GM21515 (cell line): ENCODE measurements at regions not wholly inside any gene's neighbourhood (a gene's known extent, or its start where the extent isn't known, plus 50 kb on each side); places are given as distances from the start of the nearest gene placed in this dataset.
"Not testable (repeated sequence)": the region's sequence is repeated elsewhere in the genome, so short reads cannot be mapped to it uniquely, and the experiment has no call there.

Experiments used
- ATAC-seq: cut with Tn5 transposase; IDR thresholded peaks from one replicate; pipeline ENCODE4 v1.9.1; 2021; ENCODE audit not compliant: unreplicated experiment

DNA sequence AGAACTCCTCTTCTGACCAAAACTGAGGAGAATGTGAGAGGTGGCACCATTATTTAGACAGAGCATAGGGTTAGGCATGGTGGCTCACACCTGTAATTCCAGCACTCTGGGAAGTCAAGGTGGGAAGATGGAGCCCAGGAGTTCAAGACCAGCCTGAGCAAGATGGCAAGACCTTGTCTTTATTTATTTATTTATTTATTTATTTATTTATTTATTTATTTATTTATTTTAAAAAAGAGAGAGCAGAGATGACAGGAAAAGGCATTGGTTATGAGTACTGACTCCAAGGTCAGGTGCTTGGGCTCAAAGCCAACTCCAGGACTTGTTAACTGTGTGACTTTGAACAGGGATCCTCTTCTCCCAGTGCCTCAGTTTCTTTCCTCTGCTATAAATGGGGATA is 217.7 kb downstream of the MEX3B start:
- no peak for ATAC-seq

DNA sequence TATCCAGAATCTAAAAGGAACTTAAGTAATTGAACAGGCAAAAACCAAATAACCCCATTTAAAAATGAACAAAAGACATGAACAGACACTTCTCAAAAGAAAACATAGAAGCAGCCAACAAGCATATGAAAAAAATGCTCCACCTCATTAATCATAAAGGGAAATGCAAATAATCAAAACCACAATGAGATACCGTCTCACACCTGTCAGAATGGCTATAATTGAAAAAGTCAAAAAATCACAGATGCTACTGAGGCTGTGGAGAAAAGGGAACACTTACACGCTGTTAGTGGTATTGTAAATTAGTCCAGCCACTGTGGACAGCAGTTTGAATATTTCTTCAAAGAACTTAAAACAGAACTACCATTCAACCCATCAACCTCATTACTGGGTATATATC is 220.7 kb downstream of the MEX3B start:
- ATAC-seq = no peak

DNA sequence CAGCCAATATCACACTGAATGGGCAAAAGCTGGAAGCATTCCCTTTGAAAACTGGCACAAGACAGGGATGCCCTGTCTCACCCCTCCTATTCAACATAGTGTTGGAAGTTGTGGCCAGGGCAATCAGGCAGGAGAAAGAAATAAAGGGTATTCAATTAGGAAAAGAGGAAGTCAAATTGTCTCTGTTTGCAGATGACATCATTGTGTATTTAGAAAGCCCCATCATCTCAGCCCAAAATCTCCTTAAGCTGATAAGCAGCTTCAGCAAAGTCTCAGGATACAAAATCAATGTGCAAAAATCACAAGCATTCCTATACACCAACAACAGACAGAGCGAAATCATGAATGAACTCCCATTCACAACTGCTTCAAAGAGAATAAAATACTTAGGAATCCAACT is 223.2 kb downstream of the MEX3B start:
- not testable (repeated sequence) for ATAC-seq

DNA sequence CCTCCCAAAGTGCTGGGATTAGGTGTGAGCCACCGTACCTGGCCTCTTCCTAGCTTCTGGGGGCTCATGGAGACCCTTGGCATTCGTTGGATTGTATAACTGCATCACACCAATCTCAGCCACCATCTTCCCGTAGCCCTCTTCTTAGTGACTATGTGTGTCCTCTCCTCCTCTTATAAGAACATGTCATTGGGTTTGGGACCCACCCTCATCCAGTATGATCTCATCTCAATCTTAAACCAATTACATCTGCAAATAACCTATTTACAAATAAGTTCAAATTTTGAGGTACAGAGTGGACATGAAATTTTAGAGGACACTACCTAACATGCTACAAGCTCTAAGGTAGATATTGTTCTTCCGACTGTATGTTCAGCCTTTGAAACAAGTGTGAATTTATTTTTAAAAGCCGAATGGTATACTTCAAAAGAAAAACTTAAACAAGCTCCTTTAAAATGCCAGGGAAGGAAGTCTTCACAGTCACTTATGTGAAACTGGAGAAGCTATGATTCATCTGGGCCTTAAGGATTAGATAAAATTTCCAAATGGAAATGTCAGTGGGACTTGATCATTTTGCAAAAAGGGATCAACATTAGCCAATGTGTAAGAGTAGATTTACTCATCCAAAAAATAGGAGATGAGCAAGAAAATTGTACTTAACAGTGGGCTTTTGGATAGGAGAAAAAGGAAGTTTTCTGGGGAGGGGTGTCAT is 225.7 kb downstream of the MEX3B start:
- no peak for ATAC-seq

DNA sequence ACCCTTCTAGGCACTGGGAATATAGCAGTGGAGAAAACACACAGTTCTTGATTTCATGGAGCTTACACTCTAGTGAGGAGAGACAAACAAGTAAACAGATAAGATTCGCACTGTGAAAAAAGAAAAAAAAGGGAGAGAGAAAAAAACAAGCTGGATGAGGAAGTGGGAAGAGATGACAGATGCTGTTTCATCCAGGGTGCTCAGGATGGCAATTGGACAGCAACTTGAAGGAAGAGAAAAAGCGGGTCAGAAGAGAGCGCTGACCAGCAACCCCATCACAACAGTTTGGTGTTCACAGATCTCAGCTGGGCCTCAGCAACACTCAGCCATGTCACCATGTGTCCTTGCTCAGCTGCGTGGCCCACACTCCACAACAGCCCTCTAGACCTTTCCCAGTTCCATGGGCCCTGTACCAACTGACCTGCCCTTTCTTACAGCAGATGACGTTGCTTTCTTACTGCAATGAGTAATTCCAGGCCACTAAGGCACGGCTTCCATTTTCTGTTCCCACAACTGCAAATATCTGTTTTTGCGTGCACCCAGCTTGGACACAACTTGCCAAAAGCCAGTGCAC is 230.8 kb downstream of the MEX3B start:
- no peak for ATAC-seq

DNA sequence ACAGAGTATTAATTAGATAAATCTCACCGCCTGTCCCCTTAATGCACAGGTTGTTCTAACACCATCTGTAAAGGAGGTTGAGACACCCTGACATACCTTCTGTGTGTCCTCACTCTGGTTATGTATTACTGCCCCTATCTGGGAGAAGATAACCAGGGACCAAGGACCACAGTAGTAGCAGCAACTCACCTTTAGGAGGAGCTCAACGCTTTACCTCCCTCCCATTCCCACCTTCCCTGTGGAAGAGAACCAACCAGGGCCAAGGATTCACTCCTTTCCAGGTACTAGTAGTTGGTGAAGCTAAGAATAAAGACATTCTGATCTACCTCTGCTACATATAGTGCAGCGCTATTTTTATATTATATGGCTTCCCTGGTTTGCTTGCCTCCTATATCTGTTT is 232.6 kb downstream of the MEX3B start:
- ATAC-seq = no peak

DNA sequence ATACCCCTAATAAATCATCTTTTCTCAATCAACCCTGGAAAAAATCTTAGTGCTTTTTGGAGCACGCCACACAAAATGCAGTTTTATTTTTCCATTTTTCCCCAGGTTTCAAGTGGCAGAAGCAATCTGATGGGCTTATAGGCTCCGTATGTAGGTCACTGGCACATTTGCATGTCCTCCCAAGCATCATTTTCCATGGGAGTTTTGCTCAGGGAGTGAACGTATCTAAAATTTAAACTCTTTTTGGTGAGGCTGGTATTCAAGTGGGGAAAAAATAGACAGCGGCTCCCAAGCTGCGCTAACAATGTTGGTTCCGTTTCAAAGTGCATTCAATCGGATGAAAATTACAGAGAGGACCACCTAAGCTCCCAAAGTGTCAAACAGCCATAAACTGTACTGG is 233.4 kb downstream of the MEX3B start:
- no peak for ATAC-seq

DNA sequence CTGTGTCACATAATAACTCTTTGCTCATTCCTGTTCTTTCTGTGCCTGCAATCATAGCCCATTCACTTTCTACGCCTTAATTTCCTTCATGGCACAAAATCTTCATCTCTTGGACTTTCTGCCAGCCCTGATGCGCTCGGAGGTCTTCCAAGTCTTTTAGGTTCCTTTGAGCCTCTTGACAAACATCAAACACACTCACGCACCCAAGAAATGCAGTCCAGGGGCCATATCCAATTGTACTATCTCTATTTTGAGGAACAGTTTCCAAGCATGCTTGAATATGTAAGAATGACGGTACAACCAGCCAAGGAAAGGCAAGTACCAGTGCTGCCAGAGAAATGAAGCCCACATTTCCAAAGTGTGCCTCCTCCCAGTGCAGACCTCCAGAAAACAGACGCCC is 234.1 kb downstream of the MEX3B start:
- ATAC-seq = no peak

DNA sequence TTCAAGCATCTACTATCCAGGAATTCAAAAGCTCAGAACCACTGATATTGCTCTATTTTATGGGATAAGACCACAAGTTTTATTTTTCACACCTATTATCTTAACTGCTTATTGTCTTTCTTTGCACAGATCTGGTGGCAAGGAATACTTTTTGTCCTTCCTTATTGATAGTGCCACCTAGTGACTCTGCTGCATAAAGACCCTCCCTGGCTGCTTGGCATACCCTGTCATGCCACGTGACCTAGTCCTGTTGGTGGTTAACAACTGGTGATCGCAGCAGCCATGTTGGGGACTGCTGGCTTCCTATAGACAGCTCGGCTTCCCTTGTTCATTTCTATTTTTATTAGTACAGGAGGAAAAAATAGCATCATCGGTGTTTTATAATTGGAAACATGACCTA is 236.3 kb downstream of the MEX3B start:
- ATAC-seq = no peak

DNA sequence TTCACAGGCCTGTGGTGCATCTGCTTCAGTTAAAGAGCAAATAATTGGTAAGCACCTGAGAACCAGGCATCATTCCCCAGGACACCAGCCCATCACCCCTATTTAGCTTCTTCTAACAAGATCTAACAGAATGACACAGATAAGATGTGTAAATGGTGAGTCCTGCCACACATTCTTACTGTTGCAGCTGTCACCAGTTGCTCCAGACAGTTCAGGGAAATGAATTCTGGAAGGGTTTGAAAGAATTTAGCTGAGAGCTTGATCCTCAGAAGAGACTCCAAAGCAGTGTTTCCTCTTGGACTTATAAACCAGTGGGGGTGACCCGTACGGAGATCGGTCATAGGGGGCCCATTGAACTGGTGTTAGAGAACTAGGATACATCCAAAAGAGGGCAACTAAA is 238.0 kb downstream of the MEX3B start:
- no peak for ATAC-seq

DNA sequence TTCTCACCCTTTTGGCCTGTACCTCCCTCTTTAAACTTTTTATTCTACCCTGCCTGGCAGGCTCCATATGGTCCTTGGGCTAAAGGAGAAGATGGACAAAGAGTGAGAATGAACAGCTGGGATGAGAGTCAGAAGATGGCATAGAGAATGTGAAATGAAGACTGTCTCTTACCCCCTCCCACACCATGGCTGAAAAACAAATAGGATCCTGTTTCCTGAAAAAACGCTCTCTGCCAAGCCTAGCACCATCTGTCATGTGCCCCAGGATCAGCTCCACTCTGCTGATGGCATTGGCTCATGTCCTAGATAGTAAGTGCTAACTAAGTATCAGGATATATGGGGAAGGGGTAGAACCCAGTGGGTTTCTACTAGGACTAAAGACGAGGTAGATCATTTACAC is 238.6 kb downstream of the MEX3B start:
- no peak for ATAC-seq

DNA sequence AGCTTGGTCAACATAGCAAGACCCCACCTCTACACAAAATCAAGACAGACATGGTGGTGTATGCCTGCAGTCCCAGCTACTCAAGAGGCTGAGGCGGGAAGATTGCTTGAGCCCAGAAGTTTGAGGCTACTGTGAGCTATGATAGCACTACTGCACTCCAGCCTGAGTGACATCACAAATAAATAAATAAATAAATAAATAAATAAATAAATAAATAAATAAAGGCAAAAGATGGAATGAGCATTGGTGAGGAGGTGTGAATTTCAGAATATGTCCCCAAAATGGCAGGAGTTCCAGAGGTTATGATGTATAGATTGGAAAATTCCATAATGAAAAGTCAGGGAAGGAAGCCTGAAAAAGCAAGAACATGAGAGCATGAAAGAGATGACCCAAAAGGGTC is 249.9 kb downstream of the MEX3B start:
- no peak for ATAC-seq

DNA sequence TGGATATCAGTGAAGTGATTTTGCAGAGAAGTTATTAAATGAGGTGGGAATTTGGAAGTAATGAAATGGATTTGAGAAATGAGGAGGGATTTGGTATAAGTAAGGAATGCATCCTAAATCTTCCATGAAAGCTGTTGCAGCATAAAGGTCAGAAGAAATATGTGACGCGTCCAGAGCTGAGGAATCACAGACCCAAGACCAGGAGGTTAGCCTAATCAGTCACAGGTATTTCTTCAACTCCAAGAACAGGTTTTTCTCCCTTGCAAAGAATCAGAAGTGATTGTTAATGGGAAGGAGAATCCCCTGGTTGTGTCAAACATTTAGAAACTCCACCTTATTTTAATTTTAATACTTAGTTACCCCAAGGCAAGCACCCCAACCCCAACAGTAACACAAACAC is 253.2 kb downstream of the MEX3B start:
- no peak for ATAC-seq

DNA sequence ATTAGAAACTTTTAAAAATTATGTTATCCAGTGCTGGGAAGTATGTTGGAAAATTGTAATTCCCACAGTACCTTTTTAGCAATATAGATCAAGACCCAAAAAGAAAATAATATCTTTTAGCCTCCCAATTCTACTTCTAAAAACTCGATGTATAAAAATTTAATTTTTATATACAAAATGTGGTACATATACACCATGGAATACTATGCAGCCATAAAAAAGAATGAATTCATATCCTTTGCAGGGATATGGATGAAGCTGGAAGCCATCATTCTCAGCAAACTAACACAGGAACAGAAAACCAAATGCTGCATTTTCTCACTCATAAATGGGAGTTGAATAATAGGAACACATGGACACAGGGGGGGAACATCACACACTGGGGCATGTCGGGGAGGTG is 254.5 kb downstream of the MEX3B start:
- ATAC-seq = not testable (repeated sequence)

DNA sequence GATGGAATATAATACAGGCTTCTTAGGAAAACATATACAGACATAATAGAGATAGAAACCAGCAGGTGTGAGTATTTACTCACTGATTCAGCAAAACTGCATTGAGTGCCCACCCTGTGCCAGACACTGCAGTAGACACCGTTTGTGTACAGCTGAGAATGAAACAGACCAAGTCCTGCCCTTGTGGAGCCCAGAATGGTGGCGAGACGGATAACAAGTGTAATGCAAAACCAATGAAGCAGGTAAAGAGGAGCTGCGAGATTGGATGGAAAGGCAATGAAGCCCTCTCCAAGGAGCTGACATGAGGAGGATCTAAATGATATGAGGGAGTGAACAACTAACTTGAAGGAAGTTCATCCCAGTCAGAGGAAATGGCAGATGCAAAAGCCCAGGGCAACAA is 256.4 kb downstream of the MEX3B start:
- no peak for ATAC-seq

DNA sequence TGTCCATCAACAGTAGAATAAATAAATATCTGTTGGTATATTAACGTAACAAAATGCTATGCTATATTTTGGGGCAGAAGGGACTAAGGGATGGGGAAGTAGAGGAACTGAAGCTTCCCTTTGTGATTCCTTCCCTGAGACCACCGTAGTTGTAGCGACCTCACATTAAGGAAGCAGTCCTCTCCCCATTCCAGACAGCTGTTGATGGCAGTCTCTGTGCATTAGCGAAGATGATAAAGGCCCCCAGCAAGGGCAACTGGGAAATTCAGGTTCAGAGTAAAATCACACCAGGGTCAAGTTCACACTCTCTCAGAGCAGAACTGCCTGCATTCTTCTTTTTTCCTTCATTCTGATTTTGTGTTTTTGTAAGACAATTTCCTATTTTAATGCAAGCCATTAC is 259.0 kb downstream of the MEX3B start:
- no peak for ATAC-seq

DNA sequence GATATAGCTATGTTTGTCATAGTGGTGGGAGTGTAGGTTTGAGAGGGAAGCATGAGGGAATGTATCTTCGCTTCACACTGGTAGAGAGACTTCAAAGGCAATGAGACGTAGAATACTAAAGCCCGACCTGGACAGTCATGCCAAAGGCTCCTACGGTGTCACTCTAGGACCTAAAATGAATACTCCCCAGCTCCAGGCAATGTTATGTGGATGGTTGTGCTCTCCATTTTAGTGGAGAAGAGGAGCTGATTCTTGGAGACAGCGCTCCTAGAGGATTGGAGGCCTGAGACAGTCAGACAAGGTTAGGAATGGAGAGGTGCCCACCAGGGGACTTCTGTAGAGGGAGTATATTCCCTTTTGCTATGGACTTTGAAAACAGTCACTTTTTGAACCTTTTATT is 260.1 kb downstream of the MEX3B start:
- no peak for ATAC-seq

DNA sequence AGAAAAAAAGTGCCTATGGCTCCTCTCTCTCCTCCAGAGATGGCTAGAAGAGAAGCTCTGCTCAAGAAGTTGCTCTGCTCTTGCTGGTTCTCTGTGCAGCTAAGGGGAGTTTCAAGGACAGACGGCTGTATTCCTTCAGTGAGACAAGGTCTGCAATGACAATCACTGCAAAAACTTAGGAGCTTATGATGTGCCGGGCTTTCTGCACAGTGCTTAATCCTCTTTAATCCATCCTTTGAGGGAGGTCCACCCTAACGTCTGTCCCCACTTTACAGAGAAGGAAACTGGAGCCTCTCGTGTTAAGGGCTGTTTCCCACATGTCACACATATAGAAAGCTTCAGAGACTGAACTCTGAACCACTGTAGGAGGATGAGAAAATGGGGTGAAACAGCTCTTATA is 260.6 kb downstream of the MEX3B start:
- ATAC-seq = no peak

DNA sequence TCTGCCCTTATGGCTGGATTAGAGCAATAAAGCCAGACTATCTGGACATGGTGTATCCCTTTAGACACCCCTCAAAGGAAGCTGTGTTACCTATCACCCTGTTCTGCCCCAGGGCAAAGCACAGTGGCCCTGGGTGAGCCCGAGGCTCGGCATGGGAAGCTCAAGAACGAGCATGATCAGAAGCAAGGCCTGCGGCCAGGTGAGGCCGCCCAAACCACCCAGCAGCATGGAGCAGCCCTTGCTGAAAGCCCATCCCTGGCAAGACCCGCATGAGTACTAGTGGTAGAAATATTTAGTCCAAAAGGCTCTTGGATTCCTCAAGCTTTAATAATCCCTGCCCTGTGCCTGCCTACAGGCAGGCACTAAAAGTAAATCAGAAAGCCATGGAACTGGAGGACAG is 261.1 kb downstream of the MEX3B start:
- no peak for ATAC-seq

DNA sequence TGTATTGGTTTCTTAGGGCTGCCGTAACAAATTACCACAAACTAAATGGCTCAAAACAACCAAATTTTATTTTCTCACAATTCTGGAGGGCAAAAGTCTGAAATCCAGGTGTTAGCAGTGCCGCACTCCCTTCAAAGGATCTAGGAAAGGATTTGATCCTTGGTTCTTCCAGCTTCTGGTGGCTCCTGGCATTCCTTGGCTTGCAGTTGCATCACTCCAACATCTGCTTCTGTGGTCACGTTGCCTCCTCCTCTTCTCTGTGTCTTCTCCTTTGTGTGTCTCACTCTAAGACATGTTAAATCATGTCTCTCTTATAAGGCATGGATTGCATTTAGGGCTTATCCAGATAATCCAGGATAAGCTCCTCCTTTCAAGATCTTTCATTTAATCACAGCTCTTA is 262.2 kb downstream of the MEX3B start:
- ATAC-seq = no peak

DNA sequence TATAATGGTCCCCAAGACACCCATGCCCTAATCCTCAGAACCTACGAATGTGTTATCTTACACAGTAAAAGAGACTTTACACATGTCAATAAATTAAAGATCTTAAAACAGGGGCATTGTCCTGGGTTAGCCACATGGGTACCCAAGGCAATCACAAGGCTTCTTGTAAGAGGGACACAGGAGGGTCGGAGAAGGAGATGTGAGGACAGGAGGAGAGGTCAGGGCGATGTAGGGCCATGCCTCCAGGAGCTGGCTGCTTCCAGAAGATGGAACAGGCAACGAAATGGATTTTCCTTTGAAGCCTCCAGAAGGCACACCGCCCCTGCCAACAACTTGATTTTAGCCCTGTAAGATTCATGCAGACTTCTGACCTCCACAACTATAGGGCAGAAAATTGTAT is 262.7 kb downstream of the MEX3B start:
- ATAC-seq = no peak

DNA sequence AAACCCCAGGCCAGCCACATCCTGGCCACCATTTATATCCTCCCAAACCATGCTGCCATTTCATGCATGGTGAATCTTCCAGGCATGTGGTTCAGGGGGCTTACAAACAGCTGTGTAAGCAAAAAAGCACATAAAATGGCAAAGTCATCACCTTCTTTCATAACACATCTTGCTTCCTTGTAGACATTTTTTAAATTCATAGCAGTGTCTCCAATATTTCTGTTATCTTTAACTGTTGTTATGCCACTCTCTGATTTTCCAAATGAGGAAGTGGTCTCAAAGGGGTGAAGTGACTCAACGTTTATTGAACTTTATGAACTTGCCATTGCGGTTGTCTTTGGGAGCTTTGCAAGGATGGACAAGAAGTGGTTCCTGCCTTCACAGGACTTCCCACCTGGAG is 264.4 kb downstream of the MEX3B start:
- ATAC-seq = no peak

DNA sequence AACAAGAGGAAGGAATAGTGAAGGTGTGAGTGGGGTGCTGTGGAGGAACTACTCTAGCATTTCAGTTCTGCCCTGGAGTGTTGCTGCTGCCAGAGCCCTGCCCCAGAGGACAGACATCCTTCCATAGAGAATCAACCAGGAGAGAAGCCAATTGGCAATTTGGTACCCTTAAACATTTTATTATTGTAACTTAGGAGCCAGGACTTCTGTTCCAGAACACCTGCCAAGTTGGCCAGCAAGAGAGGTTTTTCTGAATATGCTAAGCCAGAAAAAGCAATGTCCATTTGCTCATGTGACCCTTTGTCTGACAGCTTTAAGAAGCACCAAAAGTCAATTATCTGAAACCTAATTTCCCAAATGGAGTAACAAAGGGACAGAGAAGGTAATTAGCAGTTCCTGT is 264.9 kb downstream of the MEX3B start:
- no peak for ATAC-seq
